Spleen (tissue), 7 donors: ENCODE measurements at regions not wholly inside any gene's neighbourhood (a gene's known extent, or its start where the extent isn't known, plus 50 kb on each side); places are given as distances from the start of the nearest gene placed in this dataset.

Source experiments
- CTCF ChIP-seq, 11 experiments: fragments of 200-600 bp in 7 of 11; fragments of 450-650 bp in 4 of 11; sonication (generic) in 4 of 11; IDR thresholded peaks in 8 of 11; conservative IDR thresholded peaks in 3 of 11; 1 replicate in 7 of 11; 2 replicates in 4 of 11; pipeline versions ENCODE4 v1.4.0 to v1.8.0; 2016 to 2021; ENCODE audit warnings: antibody characterized with exemption in 11 of 11, inconsistent platforms in 4 of 11, mild to moderate bottlenecking in 1 of 11
- POLR2A ChIP-seq, 3 donors: fragments of 450-650 bp; IDR thresholded peaks; one replicate each; pipeline ENCODE4 v1.5.1; 2017; ENCODE audit warnings: antibody characterized with exemption in 3 of 3, mild to moderate bottlenecking in 1 of 3
- POLR2AphosphoS5 ChIP-seq, 3 donors: sonication (generic); formaldehyde crosslinking; IDR thresholded peaks; one replicate each; pipeline ENCODE4 v1.5.1; 2017; ENCODE audit warnings: antibody characterized with exemption in 3 of 3
- donor health status: DM: no; HTN: no; CAD: no; lungs with moderate emphysema.
- donor health status: DM: no; HTN: no; CAD: no.
- donor health status: DM: no; HTN: no; CAD: no.

DNA sequence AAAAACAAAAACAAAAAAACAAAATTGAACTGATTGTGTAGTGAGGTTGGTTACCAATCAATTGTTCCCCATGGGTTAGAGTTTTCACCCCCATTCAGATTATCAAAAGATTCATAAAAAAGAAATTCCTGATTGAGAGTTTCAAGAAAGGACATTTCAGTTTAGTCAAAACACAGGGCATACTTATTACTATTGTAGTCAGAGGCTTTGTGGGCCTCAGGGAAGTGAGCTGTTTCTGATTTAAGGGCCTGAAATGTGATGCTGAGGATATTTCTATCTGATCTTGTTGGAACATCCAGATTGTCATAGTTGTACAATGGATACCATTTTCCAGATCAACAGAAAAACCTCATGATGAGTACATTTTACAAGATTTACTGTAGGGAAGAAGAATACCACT, 368.1 kb upstream of the NETO1 start:
- TF ChIP-seq POLR2AphosphoS5 (IDR thresholded peaks at IDR 0.05) (no peak), POLR2A (IDR thresholded peaks at IDR 0.05) (no peak), CTCF (IDR thresholded peaks at IDR 0.05 in 8 of 11, conservative IDR thresholded peaks at IDR 0.05 in 3 of 11) (no peak)
